Adipocyte (in vitro differentiated cells): ENCODE measurements at regions not wholly inside any gene's neighbourhood (a gene's known extent, or its start where the extent isn't known, plus 50 kb on each side); places are given as distances from the start of the nearest gene placed in this dataset.

Experiments
- DNase-seq: peaks from one replicate; pipeline ENCODE4 v3.0.0-alpha.2; 2015; ENCODE audit warnings: low read depth
- H3K27me3 ChIP-seq: replicated peaks from 2 replicates; pipeline ENCODE4 v1.7.0; 2013; ENCODE audit warnings: mild to moderate bottlenecking, low read length, moderate library complexity; ENCODE audit not compliant: control insufficient read depth, insufficient read depth
- H3K36me3 ChIP-seq: 2 replicates; pipeline ENCODE4 v1.7.0; 2013; ENCODE audit warnings: low read length, mild to moderate bottlenecking, moderate library complexity; ENCODE audit not compliant: control insufficient read depth, insufficient read depth, severe bottlenecking
- H3K4me1 ChIP-seq: 2 replicates; pipeline ENCODE4 v1.7.0; 2013; ENCODE audit warnings: mild to moderate bottlenecking, low read length, moderate library complexity; ENCODE audit not compliant: control insufficient read depth, insufficient read depth
- H3K4me3 ChIP-seq: 2 replicates; pipeline ENCODE4 v1.7.0; 2013; ENCODE audit warnings: mild to moderate bottlenecking, low read length, moderate library complexity
- H3K9ac ChIP-seq: 2 replicates; pipeline ENCODE4 v1.7.0; 2013; ENCODE audit warnings: mild to moderate bottlenecking, low read length, moderate library complexity
- H3K9me3 ChIP-seq: 2 replicates; pipeline ENCODE4 v1.7.0; 2013; ENCODE audit warnings: mild to moderate bottlenecking, low read length, moderate library complexity; ENCODE audit not compliant: control insufficient read depth

DNA sequence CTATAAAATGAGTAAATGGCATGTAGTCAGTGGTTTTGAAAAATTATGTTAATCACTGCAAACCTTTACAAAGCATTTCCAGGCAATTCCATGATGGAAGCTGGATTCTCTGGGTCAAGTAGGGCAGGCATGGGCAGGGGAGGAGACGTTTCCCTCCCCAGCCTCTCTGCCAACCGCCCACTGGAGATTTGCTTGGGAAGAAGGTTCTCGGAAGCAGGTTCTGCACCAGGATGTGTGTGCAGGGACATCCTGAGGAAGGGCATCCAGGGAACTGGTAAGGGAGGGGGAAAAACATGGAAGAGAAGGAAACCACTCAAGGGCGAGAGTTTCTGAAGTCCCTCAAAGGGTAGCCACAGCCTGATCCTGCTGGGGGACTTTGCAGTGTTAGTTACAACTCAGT lies 469.1 kb downstream of the TSHZ3 start:
- Histone ChIP-seq H3K27me3 (peaks cover 13% of the 10 kb centered on the region), H3K9me3 (no peaks in the 10 kb centered on the region), H3K9ac (no peak overlapping the region), H3K36me3 (no peaks in the 10 kb centered on the region), H3K4me3 (no peak overlapping the region), H3K4me1 (no peaks in the 10 kb centered on the region)
- DNase-seq, result no peak

DNA sequence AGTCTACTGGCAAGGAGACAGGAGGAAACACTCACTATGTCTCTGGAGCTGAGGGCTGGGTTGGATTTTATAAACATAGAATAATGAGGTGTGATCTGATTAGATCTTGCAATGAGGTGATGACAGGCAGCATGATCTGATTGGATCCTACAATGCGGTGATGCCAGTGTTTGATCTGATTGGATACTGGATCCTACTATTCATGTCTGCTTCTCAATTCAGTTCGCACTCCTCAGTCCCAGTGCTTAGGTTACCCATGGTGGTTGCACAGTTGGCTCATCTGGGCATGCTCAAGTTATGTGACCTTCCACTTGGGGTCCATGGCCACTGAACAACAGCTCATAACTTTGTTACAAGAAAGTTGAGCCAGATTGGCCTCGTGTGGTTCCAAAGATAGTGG lies 469.5 kb downstream of the TSHZ3 start:
- H3K9ac ChIP-seq, result no peak overlapping the region
- H3K36me3 ChIP-seq, result no peaks in the 10 kb centered on the region
- H3K9me3 ChIP-seq, result no peaks in the 10 kb centered on the region
- H3K4me3 ChIP-seq, result no peak overlapping the region
- DNase-seq, result no peak
- peaks cover 13% of the 10 kb centered on the region for H3K27me3 ChIP-seq
- H3K4me1 ChIP-seq, result no peaks in the 10 kb centered on the region

DNA sequence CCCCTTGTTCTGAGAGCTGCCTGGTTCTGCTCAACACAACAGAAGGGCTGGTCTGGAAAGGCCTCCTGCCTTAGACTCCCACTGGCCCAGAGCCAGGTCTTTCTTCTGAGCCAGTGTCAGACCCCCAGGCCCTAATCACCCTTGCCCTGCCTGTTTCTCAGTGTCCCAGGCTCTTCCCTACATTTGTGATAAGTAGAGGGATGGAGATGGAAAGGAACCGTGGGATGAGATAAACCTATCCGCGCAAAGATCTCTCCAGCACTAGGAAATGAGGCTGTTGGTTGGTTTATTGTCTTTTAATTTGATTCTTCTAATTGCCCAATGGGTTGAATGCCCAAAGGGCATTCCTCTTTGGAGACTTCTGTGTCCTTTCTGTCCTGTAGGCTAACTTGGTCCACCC lies 470.0 kb downstream of the TSHZ3 start:
- Histone ChIP-seq H3K4me1 (no peaks in the 10 kb centered on the region), H3K27me3 (peaks cover 13% of the 10 kb centered on the region), H3K9me3 (no peaks in the 10 kb centered on the region), H3K36me3 (no peaks in the 10 kb centered on the region), H3K4me3 (no peak overlapping the region), H3K9ac (no peak overlapping the region)
- no peak for DNase-seq

DNA sequence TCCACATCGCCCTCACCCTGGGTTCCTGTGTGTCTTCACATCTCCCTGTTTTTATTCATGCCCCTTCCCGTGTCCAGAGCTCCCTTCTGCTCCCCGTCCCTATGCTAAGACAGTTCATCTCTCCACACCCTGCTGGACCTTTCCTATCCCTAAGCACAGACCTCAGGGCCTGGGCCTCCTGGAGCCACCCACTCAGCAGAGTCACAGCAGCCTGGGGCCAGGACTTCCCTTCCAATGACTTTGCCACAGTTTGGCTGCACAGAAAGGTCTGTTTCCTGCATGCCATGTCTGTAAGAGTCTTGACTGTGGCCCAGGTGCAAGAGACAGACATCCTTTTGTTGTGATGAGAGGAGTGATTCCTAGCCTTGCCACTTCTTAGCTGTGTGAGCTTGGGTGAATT lies 470.7 kb downstream of the TSHZ3 start:
- Histone ChIP-seq H3K36me3 (no peaks in the 10 kb centered on the region), H3K4me1 (no peaks in the 10 kb centered on the region), H3K9me3 (no peaks in the 10 kb centered on the region), H3K27me3 (peaks cover 12% of the 10 kb centered on the region), H3K4me3 (no peak overlapping the region), H3K9ac (no peak overlapping the region)
- DNase-seq, result no peak

DNA sequence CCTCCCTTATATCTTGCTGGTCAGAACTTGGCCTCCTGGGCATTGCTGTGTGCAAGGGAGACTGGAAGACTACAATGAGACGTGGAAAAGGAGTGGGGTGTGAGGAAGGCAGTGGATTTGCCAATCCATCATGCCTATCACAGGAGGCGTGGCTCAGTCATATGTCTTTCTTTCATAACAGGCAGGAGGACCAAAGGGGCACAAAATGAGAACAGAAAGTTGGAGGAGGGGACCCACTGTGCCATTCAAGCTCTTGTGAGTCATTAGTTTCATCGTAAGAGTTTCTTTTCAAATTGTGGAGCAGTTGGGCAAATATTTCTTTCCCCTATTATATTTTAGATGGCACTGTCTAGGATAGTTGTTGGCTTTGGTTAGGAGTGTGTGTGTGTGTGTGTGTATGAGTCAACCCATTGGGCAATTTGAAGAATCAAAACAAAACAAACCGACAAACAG lies 471.5 kb downstream of the TSHZ3 start:
- peaks cover 7% of the 10 kb centered on the region for H3K27me3 ChIP-seq
- H3K4me1 ChIP-seq, result no peaks in the 10 kb centered on the region
- no peaks in the 10 kb centered on the region for H3K36me3 ChIP-seq
- no peaks in the 10 kb centered on the region for H3K9me3 ChIP-seq
- DNase-seq, result no peak
- no peak overlapping the region for H3K4me3 ChIP-seq
- no peak overlapping the region for H3K9ac ChIP-seq

DNA sequence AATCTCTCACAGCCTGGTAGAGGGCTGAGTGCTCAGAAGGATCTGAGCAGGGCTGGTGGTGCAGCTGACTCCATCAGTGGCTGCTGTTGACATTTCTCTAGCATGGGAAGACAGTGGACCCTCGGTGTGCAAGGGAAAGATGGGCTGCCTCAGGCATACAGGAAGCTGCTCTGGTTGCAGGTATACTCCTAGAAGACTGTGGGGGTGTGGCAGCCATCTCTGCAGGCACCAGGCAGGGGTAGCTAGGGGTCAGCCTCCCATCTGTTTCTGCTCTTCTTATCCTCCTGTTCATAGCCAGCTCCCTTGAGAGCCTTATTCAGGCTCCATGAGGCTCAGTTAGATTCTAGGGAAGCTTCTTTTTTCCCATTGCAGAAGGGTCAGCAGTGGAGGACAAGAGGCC lies 475.5 kb downstream of the TSHZ3 start:
- Histone ChIP-seq H3K4me3 (no peak overlapping the region), H3K4me1 (no peaks in the 10 kb centered on the region), H3K9me3 (no peaks in the 10 kb centered on the region), H3K27me3 (peaks cover 5% of the 10 kb centered on the region), H3K9ac (no peak overlapping the region), H3K36me3 (no peaks in the 10 kb centered on the region)
- no peak for DNase-seq

DNA sequence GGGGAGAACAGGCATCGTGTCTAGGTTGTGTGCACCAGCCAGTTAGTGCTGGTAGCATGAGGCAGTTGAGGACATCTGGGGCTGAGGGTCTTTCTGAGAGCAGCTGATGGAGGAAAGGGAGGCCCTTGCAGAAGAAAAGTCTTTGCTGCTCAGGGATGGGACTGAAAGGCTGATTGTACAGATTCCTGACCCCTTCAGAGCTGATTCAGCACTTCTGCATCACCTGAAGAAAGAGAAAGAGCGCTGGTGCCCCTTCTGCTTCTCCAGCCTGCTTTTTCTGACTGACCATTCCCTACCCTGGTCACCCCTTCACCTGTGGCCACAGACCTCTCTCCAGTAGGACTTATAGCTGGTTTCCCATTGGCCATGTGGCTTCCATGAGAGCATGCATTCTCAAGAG lies 476.2 kb downstream of the TSHZ3 start:
- H3K27me3 ChIP-seq, result peaks cover 5% of the 10 kb centered on the region
- H3K9ac ChIP-seq, result no peak overlapping the region
- H3K4me1 ChIP-seq, result no peaks in the 10 kb centered on the region
- no peak overlapping the region for H3K4me3 ChIP-seq
- H3K9me3 ChIP-seq, result peaks cover 3% of the 10 kb centered on the region
- DNase-seq, result no peak
- H3K36me3 ChIP-seq, result no peaks in the 10 kb centered on the region

DNA sequence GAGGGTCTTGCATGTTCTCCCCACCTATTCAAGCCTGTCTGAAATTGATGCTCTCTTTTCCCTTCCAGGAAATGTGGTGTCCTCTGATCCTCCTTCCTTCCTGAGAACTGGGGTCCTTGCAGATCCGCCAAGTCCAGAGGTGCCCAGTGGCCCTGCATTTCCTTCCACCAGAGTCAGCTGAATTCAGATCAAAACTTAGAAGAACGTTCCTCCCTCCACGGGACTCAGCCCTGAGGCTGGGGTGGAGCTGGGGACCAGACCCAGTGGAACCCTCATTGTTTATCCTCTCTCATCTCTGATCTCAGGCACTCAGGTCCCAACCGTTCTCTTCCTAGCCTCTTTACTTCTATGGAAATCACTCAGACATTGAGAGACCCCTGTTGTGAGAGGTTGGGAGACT lies 477.3 kb downstream of the TSHZ3 start:
- DNase-seq, result no peak
- H3K9ac ChIP-seq, result no peak overlapping the region
- H3K36me3 ChIP-seq, result no peaks in the 10 kb centered on the region
- no peak overlapping the region for H3K4me3 ChIP-seq
- H3K9me3 ChIP-seq, result peaks cover 7% of the 10 kb centered on the region
- H3K4me1 ChIP-seq, result no peaks in the 10 kb centered on the region
- H3K27me3 ChIP-seq, result peaks cover 5% of the 10 kb centered on the region

DNA sequence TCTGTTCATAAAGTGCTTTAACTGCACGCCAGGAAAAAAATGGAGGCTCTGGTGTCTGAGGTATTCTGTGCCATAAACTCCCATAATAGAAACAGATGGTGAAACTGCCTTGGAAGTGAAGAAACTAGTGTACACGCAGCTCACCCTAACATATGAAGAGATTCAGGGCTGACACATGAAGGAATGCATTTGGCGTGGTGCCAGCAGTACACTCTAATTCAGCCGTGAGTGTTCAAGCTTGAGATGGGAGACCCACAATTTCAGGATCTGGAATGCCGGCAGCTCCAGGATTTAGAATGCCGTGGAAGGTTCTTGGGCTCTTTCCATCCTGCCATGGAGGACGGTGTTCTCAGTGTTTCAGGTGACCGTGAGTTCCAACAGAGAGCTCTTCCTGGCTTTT lies 478.4 kb downstream of the TSHZ3 start:
- H3K36me3 ChIP-seq, result no peaks in the 10 kb centered on the region
- no peak overlapping the region for H3K9ac ChIP-seq
- H3K4me1 ChIP-seq, result no peaks in the 10 kb centered on the region
- H3K27me3 ChIP-seq, result peaks cover 5% of the 10 kb centered on the region
- no peak overlapping the region for H3K4me3 ChIP-seq
- H3K9me3 ChIP-seq, result peaks cover 8% of the 10 kb centered on the region
- no peak for DNase-seq

DNA sequence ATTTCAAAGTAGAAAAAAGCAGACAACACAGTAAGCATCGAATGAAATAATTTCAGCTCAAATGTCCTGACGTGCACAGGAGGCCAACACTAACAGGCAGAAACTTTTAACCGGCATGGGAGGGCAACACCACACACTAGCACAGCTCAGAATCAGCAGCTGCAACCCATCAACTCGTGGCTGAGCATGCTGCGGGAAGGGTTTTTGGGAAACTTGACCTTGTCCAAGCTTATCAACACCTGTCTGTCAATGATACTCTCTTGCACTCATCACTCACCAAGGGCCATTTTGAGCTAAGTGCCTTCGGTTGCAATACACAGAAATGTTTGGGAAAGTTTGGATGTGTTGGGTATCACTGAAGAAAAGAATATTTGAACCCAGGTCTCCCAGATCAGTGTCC lies 483.7 kb downstream of the TSHZ3 start:
- Histone ChIP-seq H3K36me3 (no peaks in the 10 kb centered on the region), H3K9me3 (peaks cover 8% of the 10 kb centered on the region), H3K4me3 (no peak overlapping the region), H3K27me3 (peaks cover 6% of the 10 kb centered on the region), H3K9ac (no peak overlapping the region), H3K4me1 (no peaks in the 10 kb centered on the region)
- DNase-seq, result no peak

DNA sequence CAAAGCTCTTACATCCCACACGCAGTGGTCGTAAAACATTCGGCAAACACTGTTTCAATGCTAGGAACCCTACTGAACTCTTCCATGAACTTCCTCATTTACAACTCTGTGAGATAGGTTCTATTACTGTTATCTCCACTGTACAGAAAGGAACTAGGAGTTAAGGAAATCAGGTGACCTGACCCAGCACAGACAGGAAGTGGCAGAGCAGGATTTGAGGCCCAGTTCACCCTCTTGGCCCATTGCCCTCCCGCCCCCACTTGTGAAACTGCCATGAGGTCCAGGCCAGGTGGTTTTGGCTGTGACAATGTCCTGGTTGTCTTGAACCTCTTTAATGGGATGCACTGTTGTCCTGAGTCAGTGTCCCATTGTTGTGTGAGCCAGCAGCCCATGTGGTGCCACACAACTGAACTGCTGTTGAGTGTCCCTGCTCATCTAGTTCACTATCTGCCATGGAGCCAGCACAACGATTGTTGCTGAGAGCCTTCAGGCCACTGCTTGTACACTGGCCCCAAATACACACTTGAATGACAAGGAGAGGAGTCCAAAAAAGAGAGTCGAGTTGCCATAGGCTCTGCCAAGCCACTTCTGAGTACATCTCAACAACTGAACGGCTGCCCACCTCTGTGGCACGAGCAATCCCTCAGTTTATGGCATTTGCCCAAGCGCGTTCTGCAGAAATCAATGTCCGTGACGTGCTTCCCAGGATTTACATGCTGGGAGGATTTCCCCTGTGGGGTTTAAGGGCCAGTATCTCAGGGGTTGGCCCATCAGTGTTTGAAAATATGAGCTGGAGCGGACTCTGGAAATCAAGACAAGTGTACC lies 484.6 kb downstream of the TSHZ3 start:
- no peak overlapping the region for H3K9ac ChIP-seq
- no peaks in the 10 kb centered on the region for H3K4me1 ChIP-seq
- no peaks in the 10 kb centered on the region for H3K36me3 ChIP-seq
- no peak for DNase-seq
- peaks cover 6% of the 10 kb centered on the region for H3K27me3 ChIP-seq
- H3K9me3 ChIP-seq, result peaks cover 8% of the 10 kb centered on the region
- H3K4me3 ChIP-seq, result no peak overlapping the region

DNA sequence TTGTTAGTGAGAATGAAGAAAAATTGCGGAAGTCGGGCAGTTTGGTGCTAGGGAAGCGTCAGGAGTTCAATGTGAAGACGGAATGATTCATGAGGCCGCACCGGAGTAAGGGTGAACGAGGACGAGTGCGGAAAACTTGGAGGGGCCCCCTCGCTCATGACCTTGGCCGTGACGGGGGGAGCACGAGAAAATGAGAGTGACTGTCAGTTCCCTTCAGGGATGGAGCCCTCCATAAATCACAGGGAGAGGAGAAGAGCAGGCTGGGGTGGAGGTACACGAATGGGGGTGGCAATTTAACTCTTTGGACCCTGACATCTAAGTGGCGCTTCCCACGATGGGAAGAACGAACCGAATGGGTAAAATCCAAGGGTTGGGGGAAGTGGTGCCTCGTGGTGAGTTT lies 486.4 kb downstream of the TSHZ3 start:
- peaks cover 6% of the 10 kb centered on the region for H3K27me3 ChIP-seq
- no peak overlapping the region for H3K9ac ChIP-seq
- no peaks in the 10 kb centered on the region for H3K4me1 ChIP-seq
- H3K9me3 ChIP-seq, result peaks cover 4% of the 10 kb centered on the region
- H3K36me3 ChIP-seq, result no peaks in the 10 kb centered on the region
- DNase-seq, result no peak
- H3K4me3 ChIP-seq, result no peak overlapping the region
